ENCODE measurements at regions not wholly inside any gene's neighbourhood (a gene's known extent, or its start where the extent isn't known, plus 50 kb on each side); places are given as distances from the start of the nearest gene placed in this dataset.
"Not testable (repeated sequence)": the region's sequence is repeated elsewhere in the genome, so short reads cannot be mapped to it uniquely, and the experiment has no call there.

GRCh38 chr17:62139141-62139540 lies 74.1 kb upstream of the MED13 start:
- Histone ChIP-seq H3K4me1 (peaks cover 10% of the 10 kb centered on the region), H3K9me3 (no peaks in the 10 kb centered on the region), H3K27ac (no peak overlapping the region), H3K4me3 (no peak overlapping the region), H3K4me2 (no peak overlapping the region)
- DNase-seq (ENCODE audit: low read depth in 1 of 2, low spot score in 1 of 2) (no peak), ATAC-seq (no peak), FAIRE-seq (no peak)
- ChIA-PET CTCF (interaction anchor here (1.2 kb wide), 1 partner anchor 15 kb away, joined by 3 read pairs; no protein-coding TSS in a partner anchor), POLR2A (no interaction called here)
- 80% methylated on average over 26 of the region's 26 CpGs for WGBS (ENCODE audit: missing lambda C conversion rate)
- TF ChIP-seq FOSL2 (IDR thresholded peaks at IDR 0.05) = no peak
- no peak for TF ChIP-seq FOSL2 (CRISPR knock-in tag; IDR thresholded peaks at IDR 0.05)
- no peak for TF ChIP-seq FOXS1 (CRISPR knock-in tag; IDR thresholded peaks at IDR 0.05)
- TF ChIP-seq EHF (CRISPR knock-in tag; IDR thresholded peaks at IDR 0.05) = no peak
- TF ChIP-seq JUNB (IDR thresholded peaks at IDR 0.05) = no peak
- TF ChIP-seq ZC3H11A (IDR thresholded peaks at IDR 0.05) = no peak
- no peak for TF ChIP-seq KDM1A (IDR thresholded peaks at IDR 0.05; ENCODE audit: low read depth)
- no peak for TF ChIP-seq MAFK (IDR thresholded peaks at IDR 0.05; ENCODE audit: partially characterized antibody)
- TF ChIP-seq HEYL (CRISPR knock-in tag; IDR thresholded peaks at IDR 0.05) = no peak
- no peak for TF ChIP-seq POLR2AphosphoS2 (conservative IDR thresholded peaks at IDR 0.05; ENCODE audit: low read length)
- no peak for TF ChIP-seq SMC3 (IDR thresholded peaks at IDR 0.05)
- no peak for TF ChIP-seq HMGXB4 (CRISPR knock-in tag; IDR thresholded peaks at IDR 0.05; ENCODE audit: borderline replicate concordance)
- no peak for TF ChIP-seq CTCF (IDR thresholded peaks at IDR 0.05)
- TF ChIP-seq ESRRA (IDR thresholded peaks at IDR 0.05; ENCODE audit: borderline replicate concordance, low read length) = no peak
- TF ChIP-seq ZSCAN20 (CRISPR knock-in tag; IDR thresholded peaks at IDR 0.05) = no peak
- TF ChIP-seq PHF8 (IDR thresholded peaks at IDR 0.05; ENCODE audit: borderline replicate concordance, low read depth) = no peak
- TF ChIP-seq RAD21 (conservative IDR thresholded peaks at IDR 0.05 in 1 of 2, IDR thresholded peaks at IDR 0.05 in 1 of 2) = no peak
- TF ChIP-seq RFX5 (IDR thresholded peaks at IDR 0.05) = no peak
- TF ChIP-seq, protein P1, sequence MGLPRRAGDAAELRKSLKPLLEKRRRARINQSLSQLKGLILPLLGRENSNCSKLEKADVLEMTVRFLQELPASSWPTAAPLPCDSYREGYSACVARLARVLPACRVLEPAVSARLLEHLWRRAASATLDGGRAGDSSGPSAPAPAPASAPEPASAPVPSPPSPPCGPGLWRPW (IDR thresholded peaks at IDR 0.05) = no peak
- TF ChIP-seq SREBF2 (IDR thresholded peaks at IDR 0.05) = no peak

- H3K27ac ChIP-seq; H3K9me3 ChIP-seq; DNase-seq (ENCODE audit: low read depth in 1 of 2, low spot score in 1 of 2); H3K4me3 ChIP-seq; FAIRE-seq; POLR2A ChIA-PET; H3K4me2 ChIP-seq: not testable (repeated sequence)
- CTCF ChIA-PET = interaction anchor here (1.2 kb wide), 1 partner anchor 15 kb away, joined by 3 read pairs; no protein-coding TSS in a partner anchor
- peaks cover 15% of the 10 kb centered on the region for H3K4me1 ChIP-seq
- ATAC-seq = peak in 1 of 2 experiments; percentile 17; a peak in 2 of 6 replicates
- WGBS (ENCODE audit: missing lambda C conversion rate) = 91% methylated on average over 24 of the region's 31 CpGs
These were observed 73.6 kb upstream of the MED13 start for GRCh38 chr17:62138676-62139121.

GRCh38 chr17:62137734-62138624 lies 72.9 kb upstream of the MED13 start:
- H3K4me2 ChIP-seq; H3K27ac ChIP-seq; H3K9me3 ChIP-seq; FAIRE-seq; H3K4me3 ChIP-seq; DNase-seq (ENCODE audit: low read depth in 1 of 2, low spot score in 1 of 2); POLR2A ChIA-PET; ATAC-seq: not testable (repeated sequence)
- WGBS (ENCODE audit: missing lambda C conversion rate) = 95% methylated on average over 72 of the region's 92 CpGs
- CTCF ChIA-PET = interaction anchor here (1.0 to 1.2 kb wide), 2 partner anchors 16 to 28 kb away, joined by 3 read pairs; no protein-coding TSS in a partner anchor
- H3K4me1 ChIP-seq = peaks cover 22% of the 10 kb centered on the region

GRCh38 chr17:62137013-62137733 lies 72.1 kb upstream of the MED13 start:
- H3K4me2 ChIP-seq; ATAC-seq; DNase-seq (ENCODE audit: low read depth in 1 of 2, low spot score in 1 of 2); H3K9me3 ChIP-seq; H3K27ac ChIP-seq; FAIRE-seq; POLR2A ChIA-PET; H3K4me3 ChIP-seq: not testable (repeated sequence)
- H3K4me1 ChIP-seq = peaks cover 22% of the 10 kb centered on the region
- CTCF ChIA-PET = interaction anchor here (0.6 to 1.0 kb wide), 2 partner anchors 9 to 27 kb away, joined by 3 read pairs; no protein-coding TSS in a partner anchor
- WGBS (ENCODE audit: missing lambda C conversion rate) = 93% methylated on average over 40 of the region's 40 CpGs

Data from A549 (cell line).